ENCODE measurements at regions not wholly inside any gene's neighbourhood (a gene's known extent, or its start where the extent isn't known, plus 50 kb on each side); places are given as distances from the start of the nearest gene placed in this dataset.

DNA sequence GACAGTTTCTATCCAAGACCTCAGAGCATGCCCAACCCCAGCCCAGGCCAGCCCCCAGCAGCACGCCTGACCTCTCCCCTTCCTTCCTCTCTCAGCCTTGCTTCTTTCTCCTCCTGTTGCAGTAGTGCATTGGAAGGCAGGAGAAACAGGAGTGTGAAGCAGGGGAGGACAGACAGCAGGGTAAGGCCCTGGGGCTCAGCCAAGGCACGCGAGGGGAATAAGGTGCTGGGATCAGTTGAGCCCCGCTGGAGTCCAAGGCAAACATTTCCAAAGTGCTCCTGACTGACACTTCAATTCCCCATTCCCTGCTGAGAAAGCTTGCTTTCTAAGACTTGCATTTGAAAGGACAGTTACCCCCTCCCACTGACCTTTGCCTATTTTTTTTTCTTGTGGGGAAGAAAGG lies 73.1 kb upstream of the OLFM4 start:
- TF ChIP-seq EZH2 (IDR thresholded peaks at IDR 0.05; ENCODE audit: insufficient read depth, poor library complexity, severe bottlenecking), result no peak
- TF ChIP-seq EZH2phosphoT487 (IDR thresholded peaks at IDR 0.05; ENCODE audit: insufficient read depth, low read depth), result no peak

Data from GM23248 (cell line).